HL-60/S4 treated with phorbol 12-myristate 13-acetate at 8.2 ng/mL for 4 days and 3 days (cell line): ENCODE measurements at regions not wholly inside any gene's neighbourhood (a gene's known extent, or its start where the extent isn't known, plus 50 kb on each side); places are given as distances from the start of the nearest gene placed in this dataset.

Experiments
- in situ Hi-C: fragments of 300-500 bp; cut with MboI; formaldehyde crosslinking; loops from 2 replicates; pipeline ENCODE4 v1.15.0; 2022; ENCODE audit warnings: low sequenced_read_pairs

DNA sequence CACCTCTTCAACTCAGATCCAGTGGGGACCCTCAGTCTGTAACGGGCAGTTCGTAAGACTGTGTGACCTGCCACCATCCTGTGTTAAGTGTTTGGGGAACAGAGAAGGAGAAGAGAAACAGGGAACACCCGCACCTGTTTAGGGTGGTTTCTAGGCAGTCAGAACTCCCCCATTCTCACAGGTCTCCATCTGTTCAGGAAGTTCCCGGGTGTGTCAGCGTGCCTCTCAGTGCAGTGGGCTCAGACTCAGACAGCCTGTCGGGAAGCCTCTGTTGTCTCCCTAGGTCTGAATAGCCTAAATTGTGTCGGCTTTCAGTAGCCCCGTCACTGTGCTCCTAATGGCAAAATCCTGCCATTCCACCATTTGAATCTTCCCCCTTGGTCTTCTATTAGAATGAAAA, 256.6 kb downstream of the LOXHD1 start:
- in situ Hi-C loops: no loop called here

DNA sequence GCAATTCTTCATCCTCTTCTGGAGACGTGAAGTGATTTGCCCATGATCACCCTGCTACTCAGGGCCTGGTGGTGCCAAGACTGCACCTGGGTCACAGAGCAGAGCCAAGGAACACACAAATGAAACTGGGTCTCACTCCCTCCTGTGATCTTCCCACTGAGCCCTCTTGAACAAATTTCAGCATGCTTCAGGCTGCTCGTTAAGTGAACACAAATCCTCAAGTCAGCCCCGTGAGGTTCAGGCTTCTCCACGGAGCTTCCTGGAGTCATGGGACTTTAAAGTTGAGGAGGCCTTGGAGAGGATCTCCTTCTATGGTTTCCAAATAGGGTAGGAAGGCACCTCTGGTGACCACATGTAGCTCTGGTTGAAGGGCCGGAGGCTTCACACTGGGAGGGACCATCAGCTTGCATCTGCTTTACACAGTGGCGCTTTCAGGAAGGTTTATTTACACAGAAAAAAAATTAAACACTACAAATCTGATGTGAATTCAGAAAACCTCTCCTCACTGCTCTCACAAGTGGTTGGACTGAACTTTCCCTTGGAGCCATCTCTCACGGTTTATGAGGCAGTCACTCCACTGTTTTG, 255.4 kb downstream of the LOXHD1 start:
- in situ Hi-C loops: no loop called here

- in situ Hi-C loops: no loop called here
Observed at GRCh38 chr18:46402396-46402795, 254.6 kb downstream of the LOXHD1 start.

GRCh38 chr18:46402945-46403344, 254.1 kb downstream of the LOXHD1 start:
- in situ Hi-C loops: no loop called here

GRCh38 chr18:46405832-46406538, 251.0 kb downstream of the LOXHD1 start:
- in situ Hi-C loops: no loop called here

DNA sequence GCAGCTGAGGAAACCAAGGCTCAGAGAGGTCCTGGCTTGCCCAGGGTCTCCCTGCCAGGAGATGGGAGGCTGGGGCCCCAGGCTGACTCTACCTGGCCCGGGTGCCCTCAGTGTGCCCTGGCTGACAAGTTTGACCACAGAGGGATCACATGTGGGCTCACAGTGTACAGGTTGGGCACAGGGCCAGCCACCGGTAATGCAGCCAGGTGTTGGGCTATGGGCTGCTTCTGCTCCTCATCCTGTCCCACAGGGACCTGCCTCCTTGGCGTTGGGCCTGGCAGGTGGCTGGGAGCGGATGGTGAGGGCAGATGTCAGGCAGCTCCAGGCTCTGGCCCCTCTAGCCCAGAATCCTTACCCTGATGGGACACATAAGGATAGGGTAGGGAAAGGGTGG, 250.5 kb downstream of the LOXHD1 start:
- in situ Hi-C loops: no loop called here

- in situ Hi-C loops: no loop called here
Observed at GRCh38 chr18:46407486-46408166, 249.4 kb downstream of the LOXHD1 start.

GRCh38 chr18:46408334-46408987, 248.6 kb downstream of the LOXHD1 start:
- in situ Hi-C loops: no loop called here

- in situ Hi-C loops: no loop called here
Observed at GRCh38 chr18:46411191-46411828, 245.7 kb downstream of the LOXHD1 start.

GRCh38 chr18:46411867-46412690, 244.9 kb downstream of the LOXHD1 start:
- in situ Hi-C loops: no loop called here

DNA sequence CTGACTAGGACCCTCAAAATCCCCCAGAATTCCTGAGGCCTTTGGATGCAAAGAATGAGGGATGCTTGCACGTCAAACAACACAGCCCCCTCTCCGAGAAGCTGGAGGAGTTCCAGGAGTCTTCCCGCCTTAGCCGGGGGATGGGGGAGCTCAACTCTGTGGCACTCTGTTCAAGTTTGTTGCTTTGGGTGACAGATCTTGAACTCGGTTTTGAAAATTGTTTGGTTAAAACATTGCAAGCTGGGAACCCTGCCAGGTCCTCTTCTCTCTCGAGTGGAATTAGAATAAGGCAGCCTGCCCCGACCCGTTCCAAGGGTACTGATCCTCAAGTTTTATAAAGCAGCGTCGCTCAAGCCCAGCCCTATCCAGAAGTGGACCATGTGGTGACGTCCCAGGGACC, 244.1 kb downstream of the LOXHD1 start:
- in situ Hi-C loops: no loop called here

- in situ Hi-C loops: no loop called here
Observed at GRCh38 chr18:46413684-46414083, 243.3 kb downstream of the LOXHD1 start.

GRCh38 chr18:46414863-46415262, 242.2 kb downstream of the LOXHD1 start:
- in situ Hi-C loops: no loop called here

GRCh38 chr18:46415532-46416252, 241.3 kb downstream of the LOXHD1 start:
- in situ Hi-C loops: no loop called here

DNA sequence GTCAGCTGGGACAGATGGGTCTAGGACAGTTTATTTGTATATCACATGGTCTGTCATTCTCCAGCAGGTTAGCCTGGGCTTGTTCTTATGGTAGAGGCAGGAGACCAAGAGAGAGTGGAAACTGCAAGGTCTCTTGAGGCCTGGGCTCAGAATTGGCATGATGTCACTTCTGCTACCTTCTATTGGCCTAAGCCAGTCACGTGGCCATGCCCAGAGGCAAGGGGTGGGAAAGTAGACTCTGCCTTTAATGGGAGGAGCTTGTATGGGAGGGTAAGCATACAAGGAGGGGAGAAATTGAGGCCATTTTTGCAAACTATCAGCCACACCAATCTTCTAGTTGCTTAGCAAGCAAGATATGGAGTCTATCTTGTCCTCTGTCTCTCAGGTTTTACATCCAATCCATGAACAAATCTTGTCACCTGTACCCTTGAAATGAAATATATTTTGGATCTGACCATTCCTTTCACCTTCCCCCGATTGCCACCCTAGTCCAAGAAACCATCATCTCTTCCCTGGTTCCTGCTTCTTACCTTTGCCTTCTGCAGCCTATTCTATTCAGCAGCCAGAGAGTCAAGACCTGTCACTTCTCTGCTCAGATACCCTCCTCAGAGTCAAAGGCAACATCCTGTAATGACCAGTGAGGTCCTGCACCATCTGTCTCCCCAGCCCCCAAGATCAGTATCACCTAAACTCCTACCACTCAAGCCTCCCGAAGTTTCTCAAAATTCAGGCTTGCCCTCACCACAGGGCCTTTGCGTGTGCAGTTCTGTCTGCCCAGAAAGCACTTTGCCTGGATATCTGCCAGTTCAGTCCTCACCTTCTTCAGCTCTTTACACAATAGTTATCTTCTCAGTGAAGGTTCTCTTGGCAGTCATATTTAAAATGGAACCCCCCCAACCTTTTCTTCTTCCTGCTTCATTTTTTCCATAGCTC, 240.0 kb downstream of the LOXHD1 start:
- in situ Hi-C loops: no loop called here

DNA sequence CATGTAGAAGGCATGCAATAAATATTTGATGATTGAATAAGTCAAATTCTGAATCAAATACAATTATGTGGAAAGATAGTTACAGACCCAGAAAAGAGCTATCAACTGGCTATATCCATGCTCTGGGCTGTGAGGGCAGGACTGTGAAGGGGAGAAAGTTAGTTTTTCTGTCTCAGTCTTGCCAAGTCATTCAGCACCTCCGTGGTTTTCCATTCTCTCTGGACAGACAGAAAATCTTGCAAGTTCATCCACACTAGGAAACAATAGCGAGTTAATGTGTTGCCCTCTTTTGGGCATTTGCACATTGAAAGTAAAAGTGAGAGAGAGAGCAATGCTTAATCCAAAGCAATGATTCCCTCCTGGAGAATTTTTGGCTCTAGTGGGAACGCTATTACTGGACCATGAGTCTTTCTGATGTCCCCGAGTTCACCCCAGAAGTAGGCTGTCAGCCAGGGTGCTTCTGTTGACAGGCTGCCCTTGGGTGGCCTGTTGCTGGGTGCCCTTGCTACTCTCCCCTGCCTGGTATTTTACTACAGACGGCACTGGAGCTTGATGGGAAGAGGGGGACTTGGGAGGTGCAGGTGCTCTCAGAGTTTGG, 238.3 kb downstream of the LOXHD1 start:
- in situ Hi-C loops: no loop called here

DNA sequence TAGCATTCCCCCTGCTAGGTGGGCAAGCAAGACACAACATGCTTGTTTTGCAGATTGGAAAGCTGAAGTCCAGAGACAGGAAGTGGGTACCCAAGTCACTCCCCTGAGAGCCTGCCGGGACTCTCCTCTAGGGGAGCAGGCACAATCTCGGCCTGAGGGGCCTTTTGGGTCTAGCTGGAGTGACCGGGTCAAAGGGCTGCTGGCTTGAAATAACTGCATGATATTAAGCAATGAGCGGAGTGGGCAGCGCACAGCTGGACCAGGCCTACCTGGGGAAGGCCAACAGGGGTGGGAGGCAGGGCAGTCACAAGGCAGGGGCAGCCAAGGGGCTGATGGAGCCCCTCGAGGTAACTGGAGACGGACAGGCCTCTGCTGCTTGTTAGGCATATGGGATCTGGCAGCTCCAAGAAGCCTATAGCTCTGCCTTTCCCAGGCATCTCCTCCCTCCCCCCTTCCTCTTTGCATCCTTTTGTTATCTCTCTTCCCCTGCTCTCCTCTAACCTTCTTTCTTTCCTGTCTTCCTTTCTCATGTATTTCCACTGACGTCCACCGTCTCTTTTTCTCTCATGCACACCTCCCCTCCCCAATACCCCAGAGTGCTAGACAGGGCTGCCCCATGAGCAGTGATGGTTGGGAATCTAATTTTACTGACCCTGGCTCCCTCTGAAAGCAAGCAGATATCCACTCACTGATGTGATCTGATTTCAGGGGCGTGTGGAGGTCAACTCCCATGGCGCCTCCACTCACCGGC, 237.5 kb downstream of the LOXHD1 start:
- in situ Hi-C loops: no loop called here
